HUES64 (cell line): ENCODE measurements at regions not wholly inside any gene's neighbourhood (a gene's known extent, or its start where the extent isn't known, plus 50 kb on each side); places are given as distances from the start of the nearest gene placed in this dataset.
"Not testable (repeated sequence)": the region's sequence is repeated elsewhere in the genome, so short reads cannot be mapped to it uniquely, and the experiment has no call there.

Source experiments
- H3K27ac ChIP-seq: 2 replicates; pipeline ENCODE4 v1.7.0; 2013; ENCODE audit warnings: low read depth, low read length, inconsistent platforms
- H3K27me3 ChIP-seq: 2 replicates; pipeline ENCODE4 v1.6.1; 2013; ENCODE audit warnings: mild to moderate bottlenecking, low read length; ENCODE audit not compliant: insufficient read depth
- H3K36me3 ChIP-seq: 2 replicates; pipeline ENCODE4 v1.6.1; 2013; ENCODE audit warnings: mild to moderate bottlenecking, low read length; ENCODE audit not compliant: insufficient read depth
- H3K4me1 ChIP-seq: 2 replicates; pipeline ENCODE4 v1.6.1; 2013; ENCODE audit warnings: mild to moderate bottlenecking, low read length, moderate library complexity; ENCODE audit not compliant: insufficient read depth
- H3K4me3 ChIP-seq: 2 replicates; pipeline ENCODE4 v1.5.1; 2013; ENCODE audit warnings: mild to moderate bottlenecking, low read length, moderate library complexity
- H3K9ac ChIP-seq: 2 replicates; pipeline ENCODE4 v1.6.1; 2013; ENCODE audit warnings: mild to moderate bottlenecking, low read depth, low read length
- H3K9me3 ChIP-seq: 2 replicates; pipeline ENCODE4 v1.6.1; 2013; ENCODE audit warnings: low read depth, low read length; ENCODE audit not compliant: insufficient read depth
- WGBS: fragments of 150-250, 120-280 bp; methylation state at CpG from one replicate; pipeline ENCODE4 v1.1.7; 2013; ENCODE audit warnings: missing lambda C conversion rate; 5-methylcytosine and 5-hydroxymethylcytosine counted together

DNA sequence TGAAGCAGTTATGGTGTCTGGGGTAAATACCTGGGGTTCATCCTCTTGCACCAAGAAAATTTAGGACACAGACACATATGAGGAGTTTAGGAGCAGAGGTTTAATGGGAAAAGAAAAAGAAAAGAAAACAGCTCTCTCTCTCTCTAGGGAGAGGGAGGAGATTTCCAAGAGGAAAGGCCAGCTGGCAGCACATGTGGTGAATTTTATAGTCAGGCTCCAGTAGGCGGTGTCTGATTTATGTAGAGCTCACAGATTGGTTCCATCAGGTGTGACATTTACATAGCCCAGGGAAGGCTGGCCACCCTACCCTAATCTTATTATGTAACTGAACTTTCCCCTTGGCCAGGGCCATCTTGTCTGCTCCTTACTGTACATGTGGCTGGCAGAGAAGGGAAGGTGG is 297.5 kb upstream of the RGPD4 start:
- Histone ChIP-seq H3K27ac (no peak overlapping the region), H3K4me3 (no peak overlapping the region), H3K9me3 (peaks cover 19% of the 10 kb centered on the region; the same call in 1 of the 2 replicates), H3K27me3 (no peaks in the 10 kb centered on the region), H3K4me1 (no peaks in the 10 kb centered on the region), H3K9ac (no peak overlapping the region), H3K36me3 (no peaks in the 10 kb centered on the region)
- WGBS: 93% methylated on average over 1 of the region's 1 CpG

DNA sequence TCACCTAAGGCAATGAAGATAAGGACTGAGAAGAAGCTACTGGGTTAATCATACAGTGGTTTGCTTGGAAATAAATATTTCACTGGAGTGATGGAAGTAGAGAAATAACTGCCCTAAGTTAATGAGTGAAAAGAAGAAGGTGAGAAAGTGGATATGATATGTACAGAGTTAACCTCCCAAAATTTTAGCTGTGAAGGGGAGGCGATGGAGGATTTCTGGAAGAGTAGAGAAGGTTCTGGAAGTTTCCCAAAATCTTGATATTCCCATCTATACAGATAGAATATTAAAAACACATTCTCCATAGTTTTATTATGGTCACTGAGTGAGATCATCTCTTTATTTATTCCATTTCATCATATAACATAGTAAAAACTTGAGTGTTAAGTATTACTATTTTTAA is 296.6 kb upstream of the RGPD4 start:
- Histone ChIP-seq H3K27me3 (no peaks in the 10 kb centered on the region), H3K4me3 (no peak overlapping the region), H3K9ac (no peak overlapping the region), H3K36me3 (no peaks in the 10 kb centered on the region), H3K27ac (no peak overlapping the region), H3K4me1 (no peaks in the 10 kb centered on the region), H3K9me3 (peaks cover 10% of the 10 kb centered on the region; the same call in 1 of the 2 replicates)
- no CpG with 5 or more reads among the region's 1 CpG for WGBS

- H3K36me3 ChIP-seq: no peaks in the 10 kb centered on the region
- no peaks in the 10 kb centered on the region for H3K9me3 ChIP-seq
- no peaks in the 10 kb centered on the region for H3K4me1 ChIP-seq
- no peak overlapping the region for H3K27ac ChIP-seq
- WGBS: 96% methylated on average over 9 of the region's 9 CpGs
- no peaks in the 10 kb centered on the region for H3K27me3 ChIP-seq
- no peak overlapping the region for H3K9ac ChIP-seq
- H3K4me3 ChIP-seq: no peak overlapping the region
These were observed 291.8 kb upstream of the RGPD4 start for GRCh38 chr2:107534926-107535325.

DNA sequence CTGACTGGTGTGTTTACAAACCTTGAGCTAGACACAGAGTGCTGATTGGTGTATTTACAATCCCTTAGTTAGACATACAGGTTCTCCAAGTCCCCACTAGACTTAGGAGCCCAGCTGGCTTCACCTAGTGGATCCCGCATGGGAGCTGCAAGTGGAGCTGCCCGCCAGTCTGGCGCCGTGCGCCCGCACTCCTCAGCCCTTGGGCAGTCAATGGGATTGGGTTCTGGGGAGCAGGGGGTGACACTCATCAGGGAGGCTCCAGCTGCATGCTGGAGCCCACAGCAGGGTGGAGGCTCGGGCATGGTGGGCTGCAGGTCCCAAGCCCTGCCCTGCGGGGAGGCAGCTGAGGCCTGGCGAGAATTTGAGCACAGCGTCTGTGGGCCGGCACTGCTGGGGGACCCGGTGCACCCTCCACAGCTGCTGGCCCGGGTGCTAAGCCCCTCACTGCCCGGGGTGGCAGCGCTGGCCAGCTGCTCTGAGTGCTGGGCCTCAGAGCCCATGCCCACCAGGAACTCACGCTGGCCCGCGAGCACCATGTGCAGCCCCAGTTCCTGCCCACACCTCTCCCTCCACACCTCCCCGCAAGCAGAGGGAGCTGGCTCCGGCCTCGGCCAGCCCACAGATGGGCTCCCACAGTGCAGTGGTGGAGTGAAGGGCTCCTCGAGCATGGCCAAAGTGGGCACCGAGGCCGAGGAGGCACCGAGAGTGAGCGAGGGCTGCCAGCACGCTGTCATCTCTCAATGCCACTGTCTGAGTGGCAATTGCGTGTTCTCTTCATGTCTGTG is 290.6 kb upstream of the RGPD4 start:
- not testable (repeated sequence) for H3K27me3 ChIP-seq, H3K27ac ChIP-seq, H3K9ac ChIP-seq, H3K4me1 ChIP-seq, H3K36me3 ChIP-seq, H3K9me3 ChIP-seq, H3K4me3 ChIP-seq
- WGBS: 96% methylated on average over 28 of the region's 28 CpGs

GRCh38 chr2:107542314-107542740 is 284.4 kb upstream of the RGPD4 start:
- Histone ChIP-seq H3K9ac (no peak overlapping the region), H3K36me3 (no peaks in the 10 kb centered on the region), H3K4me3 (no peak overlapping the region), H3K9me3 (no peaks in the 10 kb centered on the region), H3K4me1 (0 out of 2 replicates have a peak, but pooled peaks cover 5% of the 10 kb centered on the region), H3K27ac (no peak overlapping the region), H3K27me3 (no peaks in the 10 kb centered on the region)
- 87% methylated on average over 5 of the region's 5 CpGs for WGBS

DNA sequence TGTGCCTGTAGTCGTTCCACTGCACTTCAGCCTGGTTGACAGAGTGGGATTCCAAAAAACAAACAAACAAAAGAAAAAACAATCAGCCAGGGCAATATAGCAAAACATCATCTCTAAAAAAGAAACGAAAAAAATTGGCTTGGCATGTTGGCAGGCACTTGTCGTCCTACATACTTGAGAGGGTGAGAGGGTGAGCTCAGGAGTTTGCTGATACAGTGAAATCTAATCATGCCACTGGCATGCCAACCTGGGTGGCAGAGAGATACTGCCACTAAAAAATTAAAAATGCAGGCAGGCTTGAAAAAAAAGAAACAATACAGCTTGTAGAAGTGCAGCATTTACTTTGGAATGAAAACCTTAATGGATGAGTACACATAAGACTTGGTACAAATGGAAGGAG is 282.9 kb upstream of the RGPD4 start:
- Histone ChIP-seq H3K27ac (no peak overlapping the region), H3K9ac (no peak overlapping the region), H3K4me3 (no peak overlapping the region), H3K36me3 (no peaks in the 10 kb centered on the region), H3K27me3 (no peaks in the 10 kb centered on the region), H3K4me1 (0 out of 2 replicates have a peak, but pooled peaks cover 5% of the 10 kb centered on the region), H3K9me3 (no peaks in the 10 kb centered on the region)
- 95% methylated on average over 3 of the region's 3 CpGs for WGBS

- no peaks in the 10 kb centered on the region for H3K9me3 ChIP-seq
- H3K27ac ChIP-seq: no peak overlapping the region
- no peak overlapping the region for H3K9ac ChIP-seq
- WGBS: 95% methylated on average over 9 of the region's 11 CpGs
- no peaks in the 10 kb centered on the region for H3K27me3 ChIP-seq
- no peak overlapping the region for H3K4me3 ChIP-seq
- H3K4me1 ChIP-seq: 0 out of 2 replicates have a peak, but pooled peaks cover 5% of the 10 kb centered on the region
- H3K36me3 ChIP-seq: no peaks in the 10 kb centered on the region
These were observed 281.6 kb upstream of the RGPD4 start for GRCh38 chr2:107545066-107545465.

GRCh38 chr2:107545851-107546250 is 280.8 kb upstream of the RGPD4 start:
- WGBS: 94% methylated on average over 2 of the region's 4 CpGs
- H3K27ac ChIP-seq: no peak overlapping the region
- H3K4me3 ChIP-seq: no peak overlapping the region
- no peaks in the 10 kb centered on the region for H3K27me3 ChIP-seq
- no peaks in the 10 kb centered on the region for H3K9me3 ChIP-seq
- H3K36me3 ChIP-seq: no peaks in the 10 kb centered on the region
- H3K4me1 ChIP-seq: 0 out of 2 replicates have a peak, but pooled peaks cover 5% of the 10 kb centered on the region
- H3K9ac ChIP-seq: no peak overlapping the region

DNA sequence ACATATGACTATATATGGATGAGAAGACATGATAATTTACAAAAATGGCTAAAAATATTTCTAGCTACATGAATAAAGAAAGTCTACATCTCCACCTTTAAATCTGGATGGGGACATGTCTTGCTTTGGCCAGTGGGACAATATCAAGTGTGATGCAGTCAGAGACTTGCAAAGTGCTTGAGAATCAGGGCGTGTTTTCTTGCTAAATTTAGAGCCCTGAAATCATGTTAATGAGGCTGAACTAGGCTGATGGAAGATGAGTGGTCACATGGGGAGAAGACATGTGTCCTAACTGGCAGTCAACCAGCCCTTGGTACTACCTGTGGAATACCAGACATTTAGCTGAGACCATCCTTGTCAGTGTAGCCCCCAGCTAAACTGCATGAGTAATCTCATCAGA is 278.5 kb upstream of the RGPD4 start:
- 88% methylated on average over 1 of the region's 1 CpG for WGBS
- no peaks in the 10 kb centered on the region for H3K9me3 ChIP-seq
- no peaks in the 10 kb centered on the region for H3K4me1 ChIP-seq
- H3K36me3 ChIP-seq: no peaks in the 10 kb centered on the region
- H3K9ac ChIP-seq: no peak overlapping the region
- no peak overlapping the region for H3K4me3 ChIP-seq
- H3K27ac ChIP-seq: no peak overlapping the region
- no peaks in the 10 kb centered on the region for H3K27me3 ChIP-seq

- Histone ChIP-seq H3K27ac (no peak overlapping the region), H3K4me3 (no peak overlapping the region), H3K36me3 (no peaks in the 10 kb centered on the region), H3K9me3 (peaks cover 28% of the 10 kb centered on the region), H3K27me3 (no peaks in the 10 kb centered on the region), H3K4me1 (no peaks in the 10 kb centered on the region), H3K9ac (no peak overlapping the region)
- WGBS: 100% methylated on average over 2 of the region's 2 CpGs
These were observed 273.6 kb upstream of the RGPD4 start for GRCh38 chr2:107553046-107553445.

GRCh38 chr2:107553539-107553938 is 273.2 kb upstream of the RGPD4 start:
- Histone ChIP-seq H3K9me3 (peaks cover 28% of the 10 kb centered on the region), H3K4me1 (no peaks in the 10 kb centered on the region), H3K9ac (no peak overlapping the region), H3K27ac (no peak overlapping the region), H3K36me3 (no peaks in the 10 kb centered on the region), H3K27me3 (no peaks in the 10 kb centered on the region), H3K4me3 (no peak overlapping the region)
- WGBS: 98% methylated on average over 5 of the region's 5 CpGs
